Stimulated activated CD8-positive, alpha-beta memory T cell treated with anti-CD3 and anti-CD28 coated beads, Interleukin-15, amount 100 ng/mL, for 4 hours (primary cell): ENCODE measurements at regions not wholly inside any gene's neighbourhood (a gene's known extent, or its start where the extent isn't known, plus 50 kb on each side); places are given as distances from the start of the nearest gene placed in this dataset.

Experiments used
- DNase-seq, 2 donors: peaks; one replicate each; pipeline ENCODE4 v3.0.0-alpha.2; 2020; ENCODE audit warnings: low read depth in 2 of 2

- DNase-seq: no peak
These were observed 113.1 kb downstream of the RHOU start for GRCh38 chr1:228848406-228848805.

- DNase-seq: no peak
These were observed 113.8 kb downstream of the RHOU start for GRCh38 chr1:228849011-228849541.

DNA sequence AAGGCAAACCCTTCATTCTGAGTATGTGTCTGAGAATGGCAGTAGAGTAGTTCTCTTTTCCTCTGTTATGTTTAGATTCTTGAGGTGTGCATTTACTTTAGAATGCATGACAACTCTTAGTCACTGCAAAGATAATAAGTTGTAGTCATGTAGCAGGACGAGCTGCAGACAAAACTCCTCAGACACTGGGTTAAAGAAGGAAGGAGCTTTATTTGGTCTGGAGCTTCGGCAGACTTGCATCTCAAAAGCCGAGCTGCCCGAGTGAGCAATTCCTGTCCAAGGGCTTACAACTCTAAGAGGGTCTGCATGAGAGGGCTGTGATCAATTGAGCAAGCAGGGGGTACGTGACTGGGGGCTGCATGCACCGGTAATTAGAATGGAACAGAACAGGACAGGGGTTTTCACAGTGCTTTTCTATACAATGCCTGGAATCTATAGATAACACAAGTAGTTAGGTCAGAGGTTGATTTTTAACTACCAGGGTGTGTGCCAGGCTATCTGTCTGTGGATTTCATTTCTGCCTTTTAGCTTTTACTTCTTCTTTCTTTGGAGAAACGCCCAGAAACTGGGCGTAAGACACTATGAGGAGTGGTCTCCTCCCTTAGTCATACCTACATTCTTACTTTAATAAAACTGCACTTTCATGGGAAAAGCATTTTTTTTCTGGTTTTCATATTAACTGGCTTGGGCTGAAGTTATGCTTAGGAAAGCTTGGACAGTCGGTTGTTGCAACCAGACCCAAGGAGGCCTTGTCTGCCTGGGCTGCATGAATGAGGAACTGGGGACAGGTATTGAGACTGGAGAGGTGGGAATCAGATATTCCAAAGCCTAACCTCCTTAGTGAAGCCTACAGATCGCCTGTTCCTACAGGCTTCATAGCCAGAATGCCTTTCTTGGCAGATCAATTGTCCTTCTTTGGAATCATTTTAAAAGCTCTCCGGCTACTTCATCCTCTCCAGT is 115.1 kb downstream of the RHOU start:
- DNase-seq: no peak

- no peak for DNase-seq
These were observed 115.9 kb downstream of the RHOU start for GRCh38 chr1:228851193-228851592.

DNA sequence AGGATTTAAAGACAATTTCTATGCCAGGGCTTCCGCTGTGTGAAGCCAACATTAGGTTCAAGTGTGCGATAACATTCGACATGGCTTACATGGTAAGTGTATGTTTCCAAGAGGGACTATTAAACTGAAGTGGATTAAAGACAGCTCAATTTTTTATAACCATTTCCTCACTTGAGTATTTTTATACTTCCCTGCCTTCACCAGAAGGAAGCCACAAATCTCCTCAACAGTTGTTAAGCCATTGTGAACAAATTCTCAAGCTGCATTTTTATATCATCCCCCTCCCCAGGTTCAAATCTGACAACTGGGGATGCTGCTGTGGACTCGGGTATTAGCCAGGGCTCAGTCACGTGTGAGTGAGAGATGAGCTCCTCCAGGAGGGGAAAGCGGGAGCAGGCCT is 116.3 kb downstream of the RHOU start:
- DNase-seq: no peak

DNA sequence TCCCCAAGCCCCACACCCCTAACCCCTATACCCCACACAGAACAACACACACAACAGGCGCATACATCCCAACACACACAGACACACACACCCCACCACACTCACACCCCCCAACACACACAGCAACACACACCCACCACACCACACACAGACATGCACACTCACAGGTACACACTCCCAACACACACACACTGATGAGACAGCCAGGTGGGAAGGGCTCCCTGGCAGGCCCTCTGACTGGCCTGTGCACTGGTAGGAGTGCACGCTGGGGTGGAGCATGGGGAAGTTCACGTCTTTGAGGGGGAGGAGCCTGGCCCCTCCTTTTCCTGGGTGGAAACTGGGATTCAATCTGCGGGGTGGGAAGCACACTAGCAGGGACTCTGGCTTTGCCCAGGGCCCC is 116.7 kb downstream of the RHOU start:
- no peak for DNase-seq

GRCh38 chr1:228852511-228853088 is 117.3 kb downstream of the RHOU start:
- DNase-seq: no peak

GRCh38 chr1:228853191-228853590 is 117.9 kb downstream of the RHOU start:
- DNase-seq: no peak

- no peak for DNase-seq
These were observed 118.4 kb downstream of the RHOU start for GRCh38 chr1:228853637-228854036.

DNA sequence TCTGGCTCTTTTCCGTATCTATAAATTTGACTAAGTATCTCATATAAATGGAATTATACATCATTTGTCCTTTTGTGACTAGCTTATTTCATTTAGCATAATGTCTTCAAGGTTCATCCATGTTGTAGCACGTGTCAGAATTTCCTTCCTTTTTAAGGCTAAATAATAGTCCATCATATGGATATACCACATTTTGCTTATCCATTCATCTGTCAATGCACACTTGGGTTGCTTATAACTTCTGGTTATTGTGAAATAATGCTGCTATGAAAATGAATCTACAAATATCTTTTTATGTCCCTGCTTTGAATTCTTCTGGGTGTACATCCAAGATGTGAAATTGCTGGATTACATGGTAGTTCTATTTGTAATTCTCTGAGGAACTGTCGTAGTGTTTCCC is 119.6 kb downstream of the RHOU start:
- DNase-seq: no peak

- DNase-seq: no peak
These were observed 122.3 kb downstream of the RHOU start for GRCh38 chr1:228857611-228858010.

DNA sequence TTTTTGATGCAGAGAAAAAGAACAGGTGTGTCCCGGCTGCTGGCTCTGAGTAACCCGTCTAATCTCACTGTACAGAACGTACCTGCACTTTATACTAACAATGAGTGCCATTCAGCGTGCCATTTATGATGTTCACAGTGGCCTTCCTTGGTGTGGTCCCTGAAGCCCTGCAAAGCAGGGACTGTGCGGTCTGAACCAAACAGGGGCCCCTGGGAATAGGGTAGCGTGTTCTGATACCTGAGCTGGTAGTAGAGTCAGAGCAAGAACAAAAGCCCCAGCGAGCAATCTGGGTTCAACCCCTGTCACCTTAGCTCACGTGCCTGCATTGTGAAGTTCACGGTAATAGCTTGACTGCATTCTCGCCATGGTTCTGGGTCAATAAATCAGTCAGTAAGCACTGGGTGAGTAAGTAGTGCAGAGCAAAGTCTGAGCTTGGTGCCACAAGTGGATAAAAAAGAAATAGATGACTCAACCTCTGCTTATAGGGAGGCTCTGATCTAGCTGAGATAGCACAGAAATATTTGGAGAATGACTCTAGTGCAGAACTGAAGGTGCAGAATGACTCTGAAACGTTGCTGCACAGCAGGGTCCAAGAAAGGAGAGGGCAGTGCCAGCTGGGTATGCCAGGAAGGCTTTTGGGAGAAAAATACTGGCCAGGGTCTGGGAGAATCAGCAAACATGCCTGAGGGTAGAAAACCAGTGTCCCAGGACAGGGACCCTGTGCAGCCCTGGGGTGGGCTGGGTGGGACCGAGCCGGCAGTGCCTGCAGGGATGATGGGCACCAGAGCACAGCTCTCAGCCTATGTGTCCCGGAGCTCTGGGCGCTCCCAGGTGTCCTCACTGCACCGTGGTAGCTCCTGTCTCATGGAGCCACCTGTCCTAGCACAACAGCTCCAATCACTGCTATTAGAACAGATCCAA is 125.9 kb downstream of the RHOU start:
- DNase-seq: no peak

DNA sequence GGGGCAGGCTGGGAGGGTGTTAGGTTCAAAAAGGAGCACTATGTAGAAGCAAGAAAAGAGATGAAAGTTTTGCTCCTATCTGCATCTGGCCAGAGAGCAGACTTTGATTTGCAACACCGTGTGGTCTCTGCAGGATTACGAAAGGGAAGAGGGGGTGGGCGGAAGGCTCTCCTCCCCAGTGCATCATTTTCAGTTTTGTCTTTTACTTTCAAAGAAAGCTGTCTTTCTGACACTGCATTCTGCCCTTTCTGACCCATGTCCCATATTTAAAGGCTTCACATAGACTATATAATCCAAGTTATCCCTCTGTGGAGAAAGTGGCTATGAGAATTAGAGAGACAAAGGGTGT is 126.5 kb downstream of the RHOU start:
- no peak for DNase-seq

DNA sequence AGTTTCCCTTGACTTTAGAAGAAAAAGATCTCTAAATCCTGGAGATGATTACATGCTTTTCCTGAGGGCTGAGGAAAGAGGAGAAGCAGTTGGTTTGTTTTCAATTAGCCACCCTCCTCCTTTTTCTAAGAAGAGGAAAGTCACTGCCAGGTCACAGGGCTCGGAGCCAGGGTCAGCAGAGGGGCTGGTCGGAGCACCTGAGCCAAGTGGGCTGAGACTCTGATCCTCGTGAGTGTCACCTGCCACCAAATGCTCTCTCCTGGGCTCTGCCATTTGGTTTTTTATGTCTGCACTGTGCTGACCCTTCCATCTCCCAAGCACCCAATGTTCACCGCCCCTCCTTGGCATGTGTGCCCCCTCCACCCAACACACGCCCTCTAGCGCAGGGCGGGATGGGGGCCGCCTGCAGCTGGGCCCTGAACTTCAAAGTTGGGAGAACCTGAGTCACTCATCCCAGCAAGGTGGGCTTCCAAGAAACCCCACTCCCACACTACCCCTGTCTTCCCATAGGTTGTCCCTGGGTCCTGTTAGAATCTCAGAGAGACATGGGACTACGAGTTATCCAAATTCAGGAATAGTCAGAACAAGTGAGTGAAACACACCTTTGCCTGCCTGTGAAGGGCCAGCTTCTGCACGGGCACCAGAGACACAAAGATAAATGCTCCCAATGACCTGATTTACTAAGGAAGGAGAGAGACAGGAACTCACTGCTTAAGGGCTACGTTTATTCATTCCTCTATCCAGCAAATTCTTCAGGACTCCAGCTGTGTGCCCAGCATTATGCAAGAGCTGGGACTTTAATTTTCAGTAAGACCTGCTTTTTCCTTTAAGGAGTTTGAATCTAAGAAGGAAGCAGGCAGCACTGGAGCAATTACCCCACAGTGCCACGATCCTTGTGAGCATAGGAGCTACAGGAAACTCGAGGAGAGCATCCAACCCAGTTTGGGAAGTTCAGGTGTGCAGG is 127.5 kb downstream of the RHOU start:
- DNase-seq: no peak

DNA sequence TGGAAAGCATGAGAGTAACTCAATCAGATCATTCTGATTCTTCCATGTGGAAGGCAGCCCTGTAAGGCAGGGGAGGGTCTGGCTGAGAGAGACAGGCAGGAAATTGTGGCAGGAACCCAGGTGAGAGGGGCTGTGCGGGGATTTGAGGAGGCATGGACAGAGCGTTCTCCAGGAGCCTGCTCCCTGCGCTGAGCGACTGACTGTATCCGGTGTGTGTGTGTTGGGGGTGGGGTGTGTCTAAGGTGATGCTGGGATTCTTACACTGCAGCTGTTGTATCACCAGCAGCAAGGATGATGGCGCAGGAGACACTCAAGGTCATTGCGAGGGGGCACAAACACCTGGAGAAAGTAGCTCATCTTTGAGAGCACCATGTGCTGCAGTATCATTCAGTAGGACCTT is 128.5 kb downstream of the RHOU start:
- no peak for DNase-seq

GRCh38 chr1:228865627-228866330 is 130.5 kb downstream of the RHOU start:
- no peak for DNase-seq

GRCh38 chr1:228866468-228866867 is 131.2 kb downstream of the RHOU start:
- no peak for DNase-seq

DNA sequence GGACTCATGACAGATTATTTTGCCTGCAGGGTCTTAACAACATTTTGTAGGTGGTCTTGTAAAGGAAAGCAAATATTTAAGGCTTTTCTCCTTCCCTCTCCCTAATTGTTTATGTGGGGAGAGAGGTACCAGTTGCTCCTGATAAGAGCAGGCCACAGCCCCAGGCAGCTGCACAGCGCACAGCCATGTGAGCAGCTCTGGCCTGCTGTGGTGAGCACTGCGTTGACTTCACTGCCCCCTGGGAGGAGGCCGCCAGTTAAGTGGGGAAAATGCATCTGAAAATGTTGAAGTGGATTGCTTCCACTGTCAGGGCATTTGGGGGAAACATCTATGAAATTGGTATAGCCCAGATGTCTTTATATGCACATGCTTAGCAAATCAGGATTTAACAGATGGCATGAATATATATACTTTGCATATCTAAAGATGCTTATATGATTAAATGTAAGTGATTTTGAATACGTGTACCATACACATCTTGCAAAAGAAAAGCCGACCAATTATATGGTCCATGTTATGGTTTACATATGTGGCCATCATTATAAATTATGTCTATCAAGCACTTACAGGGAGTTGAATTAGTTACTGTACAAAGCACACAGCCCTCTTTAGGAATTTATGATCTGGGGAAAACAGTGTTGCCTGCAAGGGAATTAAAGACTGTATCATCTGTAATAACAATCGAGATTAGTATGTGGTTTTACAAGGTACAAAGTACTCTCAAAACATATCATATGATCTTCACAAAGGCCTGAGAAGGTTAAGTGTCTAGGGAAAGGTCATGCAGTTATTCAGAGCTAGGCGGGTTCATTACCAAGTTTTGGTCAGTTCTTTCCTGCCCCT is 132.1 kb downstream of the RHOU start:
- no peak for DNase-seq

- DNase-seq: no peak
These were observed 132.9 kb downstream of the RHOU start for GRCh38 chr1:228867951-228868730.
